ENCODE measurements at regions not wholly inside any gene's neighbourhood (a gene's known extent, or its start where the extent isn't known, plus 50 kb on each side); places are given as distances from the start of the nearest gene placed in this dataset.
A peak's percentile ranks its signal among the peaks of the same experiment; 100 is the strongest.
"Not testable (repeated sequence)": the region's sequence is repeated elsewhere in the genome, so short reads cannot be mapped to it uniquely, and the experiment has no call there.

- ATAC-seq: no peak
- intact Hi-C loops (cut with DNase I): no loop called here
Observed at GRCh38 chr12:14219156-14219555, 146.3 kb upstream of the ATF7IP start.

GRCh38 chr12:14219670-14220069 is 145.8 kb upstream of the ATF7IP start:
- H3K27me3 ChIP-seq (ENCODE audit: low read depth); H3K4me1 ChIP-seq; H3K36me3 ChIP-seq; H3K27ac ChIP-seq; H3K9me3 ChIP-seq; DNase-seq; ATAC-seq; intact Hi-C loops (cut with DNase I); H3K4me3 ChIP-seq: not testable (repeated sequence)

More at GRCh38 chr12:14219156-14219555, 146.3 kb upstream of the ATF7IP start:
- DNase-seq: no peak
- TF ChIP-seq CTCF (IDR thresholded peaks at IDR 0.05): no peak
- no peak overlapping the region for H3K27ac ChIP-seq
- H3K36me3 ChIP-seq: no peaks in the 10 kb centered on the region
- no peaks in the 10 kb centered on the region for H3K27me3 ChIP-seq (ENCODE audit: low read depth)
- no peak overlapping the region for H3K4me3 ChIP-seq
- peaks cover 6% of the 10 kb centered on the region for H3K4me1 ChIP-seq
- H3K9me3 ChIP-seq: no peaks in the 10 kb centered on the region

- intact Hi-C loops (cut with DNase I): no loop called here
- H3K27me3 ChIP-seq (ENCODE audit: low read depth): no peaks in the 10 kb centered on the region
- no peak overlapping the region for H3K27ac ChIP-seq
- no peak for ATAC-seq
- H3K4me1 ChIP-seq: no peaks in the 10 kb centered on the region
- no peak for DNase-seq
- no peak for TF ChIP-seq CTCF (IDR thresholded peaks at IDR 0.05)
- no peaks in the 10 kb centered on the region for H3K36me3 ChIP-seq
- no peak overlapping the region for H3K4me3 ChIP-seq
- peaks cover 2% of the 10 kb centered on the region for H3K9me3 ChIP-seq
Observed at GRCh38 chr12:14225064-14225463, 140.4 kb upstream of the ATF7IP start.

GRCh38 chr12:14235176-14235575 is 130.3 kb upstream of the ATF7IP start:
- H3K4me1 ChIP-seq; intact Hi-C loops (cut with DNase I); H3K36me3 ChIP-seq; H3K4me3 ChIP-seq; ATAC-seq; DNase-seq; H3K27ac ChIP-seq; H3K9me3 ChIP-seq; H3K27me3 ChIP-seq (ENCODE audit: low read depth): not testable (repeated sequence)

- H3K36me3 ChIP-seq; H3K27me3 ChIP-seq (ENCODE audit: low read depth); intact Hi-C loops (cut with DNase I); H3K4me1 ChIP-seq; DNase-seq; H3K9me3 ChIP-seq; H3K4me3 ChIP-seq; H3K27ac ChIP-seq; ATAC-seq: not testable (repeated sequence)
Observed at GRCh38 chr12:14236641-14237040, 128.8 kb upstream of the ATF7IP start.

GRCh38 chr12:14238221-14238792 is 127.2 kb upstream of the ATF7IP start:
- Histone ChIP-seq H3K9me3 (peaks cover 15% of the 10 kb centered on the region), H3K27ac (no peak overlapping the region), H3K4me1 (peaks cover 7% of the 10 kb centered on the region), H3K27me3 (ENCODE audit: low read depth) (no peaks in the 10 kb centered on the region), H3K36me3 (no peaks in the 10 kb centered on the region), H3K4me3 (no peak overlapping the region)
- no peak for DNase-seq
- TF ChIP-seq CTCF (IDR thresholded peaks at IDR 0.05): peak; percentile 80
- intact Hi-C loops (cut with DNase I): no loop called here
- ATAC-seq: peak; percentile 56 to 78

GRCh38 chr12:14239350-14239934 is 126.0 kb upstream of the ATF7IP start:
- H3K27ac ChIP-seq: no peak overlapping the region
- no peak for DNase-seq

More at GRCh38 chr12:14239350-14239934, 126.0 kb upstream of the ATF7IP start:
- ATAC-seq: peak; percentile 79 to 86
- peak; percentile 14 for TF ChIP-seq CTCF (IDR thresholded peaks at IDR 0.05)
- peak overlapping the region; percentile 24 for H3K4me3 ChIP-seq
- peaks cover 20% of the 10 kb centered on the region for H3K9me3 ChIP-seq
- no peaks in the 10 kb centered on the region for H3K27me3 ChIP-seq (ENCODE audit: low read depth)
- intact Hi-C loops (cut with DNase I): no loop called here
- H3K4me1 ChIP-seq: peaks cover 7% of the 10 kb centered on the region
- H3K36me3 ChIP-seq: no peaks in the 10 kb centered on the region
